ENCODE measurements at regions not wholly inside any gene's neighbourhood (a gene's known extent, or its start where the extent isn't known, plus 50 kb on each side); places are given as distances from the start of the nearest gene placed in this dataset.
"Not testable (repeated sequence)": the region's sequence is repeated elsewhere in the genome, so short reads cannot be mapped to it uniquely, and the experiment has no call there.

DNA sequence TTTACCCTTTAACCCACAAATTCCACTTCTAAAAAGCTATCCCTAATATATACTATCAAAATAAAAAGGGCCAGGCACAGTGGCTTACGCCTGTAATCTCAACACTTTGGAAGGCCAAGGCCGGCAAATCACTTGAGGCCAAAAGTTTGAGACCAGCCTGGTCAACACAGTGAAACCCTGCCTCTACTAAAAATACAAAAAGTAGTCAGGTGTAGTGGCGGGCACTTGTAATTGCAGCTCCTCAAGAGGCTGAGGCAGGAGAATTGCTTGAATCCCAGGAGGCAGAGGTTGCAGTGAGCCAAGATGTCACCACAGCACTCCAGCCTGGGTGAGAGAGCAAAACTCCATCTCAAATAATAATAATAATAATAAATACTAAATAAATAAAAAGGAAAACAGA, 82.5 kb downstream of the TRIM27 start:
- Histone ChIP-seq H3K27ac (ENCODE audit: low read length) (no peak overlapping the region), H3K27me3 (ENCODE audit: control insufficient read depth, insufficient read depth, low read length) (peaks cover 12% of the 10 kb centered on the region), H3K4me1 (ENCODE audit: control insufficient read depth, insufficient read depth, low read length) (peaks cover 6% of the 10 kb centered on the region), H3K4me3 (ENCODE audit: low read length) (no peak overlapping the region), H3K36me3 (ENCODE audit: control insufficient read depth, insufficient read depth, low read length) (no peaks in the 10 kb centered on the region), H3K9me3 (ENCODE audit: control insufficient read depth, low read depth, low read length) (no peaks in the 10 kb centered on the region)
- DNase-seq: no peak
- no CpG with 5 or more reads among the region's 3 CpGs for WGBS (ENCODE audit: insufficient coverage, low lambda C conversion rate)

DNA sequence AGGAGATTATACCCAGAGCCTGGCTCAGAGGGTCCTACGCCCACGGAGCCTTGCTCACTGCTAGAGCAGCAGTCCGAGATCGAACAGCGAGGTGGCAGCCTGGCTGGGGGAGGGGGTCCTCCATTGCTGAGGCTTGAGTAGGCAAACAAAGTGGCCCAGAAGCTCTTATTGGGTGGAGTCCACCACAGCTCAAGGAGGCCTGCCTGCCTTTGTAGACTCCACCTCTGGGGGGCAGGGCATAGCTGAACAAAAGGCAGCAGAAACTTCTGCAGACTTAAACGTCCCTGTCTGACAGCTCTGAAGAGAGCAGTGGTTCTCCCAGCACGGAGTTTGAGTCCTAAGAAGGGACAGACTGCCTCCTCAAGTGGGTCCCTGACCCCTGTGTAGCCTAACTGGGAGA, 75.0 kb downstream of the TRIM27 start:
- DNase-seq: not testable (repeated sequence)
- no CpG with 5 or more reads among the region's 7 CpGs for WGBS (ENCODE audit: insufficient coverage, low lambda C conversion rate)

More for the DNA sequence above, 75.0 kb downstream of the TRIM27 start:
- not testable (repeated sequence) for H3K27ac ChIP-seq (ENCODE audit: low read length); H3K4me3 ChIP-seq (ENCODE audit: low read length); H3K9me3 ChIP-seq (ENCODE audit: control insufficient read depth, low read depth, low read length); H3K4me1 ChIP-seq (ENCODE audit: control insufficient read depth, insufficient read depth, low read length); H3K36me3 ChIP-seq (ENCODE audit: control insufficient read depth, insufficient read depth, low read length); H3K27me3 ChIP-seq (ENCODE audit: control insufficient read depth, insufficient read depth, low read length)
